HepG2 (cell line): ENCODE measurements at regions not wholly inside any gene's neighbourhood (a gene's known extent, or its start where the extent isn't known, plus 50 kb on each side); places are given as distances from the start of the nearest gene placed in this dataset.

Experiments used
- ATAC-seq: fragments of 200-7000 bp; cut with Tn5 transposase; 3 replicates; pipeline ENCODE4 v1.9.1; 2020; ENCODE audit warnings: mild to moderate bottlenecking, moderate library complexity
- BruUV-seq: library from RNA; stranded (reverse); fragments of 400-500 nt; replicated peaks from 2 replicates; lab custom pipeline; 2021; lab: Mats Ljungman, UMichigan
- CTCF ChIA-PET: fragments of 300-600 bp; formaldehyde crosslinking; extraction: SDS; loops from one replicate; lab custom pipeline; 2021; ENCODE audit warnings: low total read pairs, inconsistent platforms, low intra/inter-chr PET ratio; lab: Yijun Ruan, JAX
- POLR2A ChIA-PET: fragments of 350-600 bp; sonication (Branson Sonifier 250); formaldehyde crosslinking; loops from one replicate; lab custom pipeline; 2020; ENCODE audit warnings: antibody characterized with exemption, inconsistent platforms; lab: Yijun Ruan, JAX
- DNase-seq: peaks from one replicate; pipeline ENCODE4 v3.0.0-alpha.2; 2015; ENCODE audit warnings: low spot score
- FAIRE-seq: peaks from 3 replicates; lab custom pipeline; 2011; peaks lifted over from hg19 to GRCh38; lab: Jason Lieb, UNC
- H2AFZ ChIP-seq: one replicate; pipeline ENCODE4 v1.6.1; 2011; ENCODE audit warnings: low read length, inconsistent platforms
- H3K27ac ChIP-seq: fragments of 300-600 bp; 3 replicates; pipeline ENCODE4 v1.8.0; 2011; ENCODE audit warnings: mixed run types, mild to moderate bottlenecking, mixed read lengths, low read length, inconsistent platforms; ENCODE audit not compliant: insufficient read depth; ENCODE audit errors: extremely low read length
- H3K27me3 ChIP-seq, 2 experiments: fragments of 200-600 bp in 1 of 2; 2 replicates in 1 of 2; 3 replicates in 1 of 2; pipeline versions ENCODE4 v1.6.0 to v1.8.0; 2011; ENCODE audit warnings: low read length in 2 of 2, mild to moderate bottlenecking in 2 of 2, moderate library complexity in 2 of 2, inconsistent platforms in 1 of 2; ENCODE audit not compliant: insufficient read depth in 2 of 2, control insufficient read depth in 1 of 2
- H3K36me3 ChIP-seq, 2 experiments: fragments of 200-600 bp in 1 of 2; replicated peaks in 1 of 2; 2 replicates in 1 of 2; 3 replicates in 1 of 2; pipeline versions ENCODE4 v1.5.1 to v1.8.0; 2011; ENCODE audit warnings: low read length in 2 of 2, inconsistent platforms in 1 of 2; ENCODE audit not compliant: insufficient read depth in 2 of 2, control insufficient read depth in 1 of 2
- H3K4me1 ChIP-seq: 2 replicates; pipeline ENCODE4 v1.5.1; 2012; ENCODE audit warnings: low read length, inconsistent platforms; ENCODE audit not compliant: insufficient read depth
- H3K4me2 ChIP-seq: 2 replicates; pipeline ENCODE4 v1.6.0; 2011; ENCODE audit warnings: low read depth, low read length, inconsistent platforms
- H3K4me3 ChIP-seq, 3 experiments: fragments of 200-600 bp in 1 of 3; sonication (generic), shearing (Covaris generic) in 1 of 3; replicated peaks in 1 of 3; 2 replicates each; pipeline ENCODE4 v1.5.1; 2011 to 2016; ENCODE audit warnings: low read length in 3 of 3, inconsistent platforms in 2 of 3, low read depth in 2 of 3, mild to moderate bottlenecking in 2 of 3, control low read depth in 1 of 3, mixed read lengths in 1 of 3; ENCODE audit not compliant: insufficient read depth in 1 of 3
- H3K79me2 ChIP-seq: one replicate; pipeline ENCODE4 v1.6.1; 2011; ENCODE audit warnings: low read length, inconsistent platforms; ENCODE audit not compliant: insufficient read depth
- H3K9ac ChIP-seq: 2 replicates; pipeline ENCODE4 v1.6.0; 2011; ENCODE audit warnings: mild to moderate bottlenecking, low read depth, low read length, inconsistent platforms; ENCODE audit not compliant: insufficient read depth
- H3K9me3 ChIP-seq: 2 replicates; pipeline ENCODE4 v1.5.1; 2012; ENCODE audit warnings: mild to moderate bottlenecking, low read length
- H4K20me1 ChIP-seq: 2 replicates; pipeline ENCODE4 v1.6.0; 2011; ENCODE audit warnings: inconsistent platforms, mild to moderate bottlenecking, low read length, moderate library complexity; ENCODE audit not compliant: insufficient read depth
- ATF2 ChIP-seq: sonication (generic); formaldehyde crosslinking; IDR thresholded peaks from 2 replicates; pipeline ENCODE4 v1.4.0; 2020; ENCODE audit warnings: missing genetic modification reagents
- GATAD1 ChIP-seq: IDR thresholded peaks from 2 replicates; pipeline ENCODE4 v1.6.1; 2016; ENCODE audit warnings: missing genetic modification reagents, missing compliant biosample characterization
- GPBP1L1 ChIP-seq: sonication (generic); formaldehyde crosslinking; IDR thresholded peaks from 2 replicates; pipeline ENCODE4 v1.5.0; 2020; ENCODE audit warnings: mild to moderate bottlenecking, missing genetic modification reagents
- MAF1 ChIP-seq: sonication (generic); formaldehyde crosslinking; IDR thresholded peaks from 2 replicates; pipeline ENCODE4 v1.5.0; 2020; ENCODE audit warnings: missing genetic modification reagents, borderline replicate concordance
- MBNL3 ChIP-seq: fragments of 250-450 bp; sonication (Bioruptor Pico); conservative IDR thresholded peaks from 2 replicates; pipeline ENCODE4 v1.8.0; 2022; ENCODE audit warnings: mild to moderate bottlenecking, inconsistent platforms
- MTA1 ChIP-seq: sonication (generic); formaldehyde crosslinking; IDR thresholded peaks from 2 replicates; pipeline ENCODE4 v1.4.0; 2020; ENCODE audit warnings: missing genetic modification reagents, mild to moderate bottlenecking, borderline replicate concordance
- POLR2AphosphoS5 ChIP-seq: IDR thresholded peaks from 2 replicates; pipeline ENCODE4 v1.6.1; 2012; ENCODE audit warnings: low read depth, low read length
- SP1 ChIP-seq, 2 experiments: fragments of 450-650 bp in 1 of 2; sonication (generic) in 1 of 2; formaldehyde crosslinking in 1 of 2; IDR thresholded peaks; 2 replicates each; pipeline versions ENCODE4 v1.4.0 to v1.6.1; 2016 to 2020; ENCODE audit warnings: missing genetic modification reagents in 1 of 2
- ZNF430 ChIP-seq: sonication (generic); formaldehyde crosslinking; IDR thresholded peaks from 2 replicates; pipeline ENCODE4 v1.9.0; 2021; ENCODE audit warnings: mild to moderate bottlenecking, missing genetic modification reagents
- ZNF564 ChIP-seq: sonication (generic); formaldehyde crosslinking; IDR thresholded peaks from 2 replicates; pipeline ENCODE4 v1.8.1; 2023; ENCODE audit warnings: mild to moderate bottlenecking, missing genetic modification reagents
- WGBS: methylation state at CpG from one replicate; pipeline ENCODE4 v1.1.6; 2017; ENCODE audit warnings: low lambda C conversion rate; 5-methylcytosine and 5-hydroxymethylcytosine counted together
- in situ Hi-C: cut with HindIII; loops from 2 replicates; pipeline ENCODE4 v1.10.0; 2017; ENCODE audit warnings: low pct_unique_long_range_greater_than_20kb; ENCODE audit not compliant: extremely low pct_ligation_motif_present
- intact Hi-C: fragments of 100-400 bp; cut with micrococcal nuclease; formaldehyde crosslinking; loops from one replicate; pipeline ENCODE4 v1.10.0; 2022; ENCODE audit not compliant: unreplicated experiment

- TF ChIP-seq ATF2 (CRISPR knock-in tag) (no peak), GATAD1 (CRISPR knock-in tag) (no peak)
These were observed 244.2 kb upstream of the SATB1 start (continued) for GRCh38 chr3:18669374-18669773.

- ChIA-PET POLR2A (no interaction called here), CTCF (no interaction called here)
- Histone ChIP-seq H4K20me1 (no peaks in the 10 kb centered on the region), H3K4me1 (no peaks in the 10 kb centered on the region), H3K9ac (no peak overlapping the region), H3K36me3 (no peaks in the 10 kb centered on the region), H3K27me3 (no peaks in the 10 kb centered on the region), H3K79me2 (no peaks in the 10 kb centered on the region), H3K4me3 (no peak overlapping the region), H2AFZ (no peak overlapping the region), H3K27ac (no peak overlapping the region), H3K4me2 (no peak overlapping the region), H3K9me3 (0 out of 2 replicates have a peak, but pooled peaks cover 4% of the 10 kb centered on the region)
- TF ChIP-seq POLR2AphosphoS5 (no peak), MBNL3 (CRISPR knock-in tag) (no peak), ZNF430 (CRISPR knock-in tag) (no peak), MTA1 (CRISPR knock-in tag) (no peak), MAF1 (CRISPR knock-in tag) (no peak), GPBP1L1 (no peak), SP1 (IDR thresholded peaks at IDR 0.05) (no peak), SP1 (CRISPR knock-in tag; IDR thresholded peaks at IDR 0.05) (no peak), ZNF564 (CRISPR knock-in tag) (no peak)
- in situ Hi-C loops (no loop called here), intact Hi-C loops (no loop called here)
- BruUV-seq = no TSS peak
- DNase-seq (no peak), FAIRE-seq (no peak), ATAC-seq (no peak)
- WGBS = 13% methylated on average over 4 of the region's 4 CpGs
These were observed 242.4 kb upstream of the SATB1 start for GRCh38 chr3:18667552-18667951.
